Activated CD8-positive, alpha-beta memory T cell treated with anti-CD3 and anti-CD28 coated beads for 4 hours (primary cell): ENCODE measurements at regions not wholly inside any gene's neighbourhood (a gene's known extent, or its start where the extent isn't known, plus 50 kb on each side); places are given as distances from the start of the nearest gene placed in this dataset.
"Not testable (repeated sequence)": the region's sequence is repeated elsewhere in the genome, so short reads cannot be mapped to it uniquely, and the experiment has no call there.

Experiments
- DNase-seq, 2 donors: peaks; one replicate each; pipeline ENCODE4 v3.0.0-alpha.2; 2020; ENCODE audit warnings: low read depth in 2 of 2

- DNase-seq: no peak
Measured at GRCh38 chr11:134667175-134667500, 255.1 kb upstream of the B3GAT1 start.

GRCh38 chr11:134666273-134667174, 254.5 kb upstream of the B3GAT1 start:
- no peak for DNase-seq

DNA sequence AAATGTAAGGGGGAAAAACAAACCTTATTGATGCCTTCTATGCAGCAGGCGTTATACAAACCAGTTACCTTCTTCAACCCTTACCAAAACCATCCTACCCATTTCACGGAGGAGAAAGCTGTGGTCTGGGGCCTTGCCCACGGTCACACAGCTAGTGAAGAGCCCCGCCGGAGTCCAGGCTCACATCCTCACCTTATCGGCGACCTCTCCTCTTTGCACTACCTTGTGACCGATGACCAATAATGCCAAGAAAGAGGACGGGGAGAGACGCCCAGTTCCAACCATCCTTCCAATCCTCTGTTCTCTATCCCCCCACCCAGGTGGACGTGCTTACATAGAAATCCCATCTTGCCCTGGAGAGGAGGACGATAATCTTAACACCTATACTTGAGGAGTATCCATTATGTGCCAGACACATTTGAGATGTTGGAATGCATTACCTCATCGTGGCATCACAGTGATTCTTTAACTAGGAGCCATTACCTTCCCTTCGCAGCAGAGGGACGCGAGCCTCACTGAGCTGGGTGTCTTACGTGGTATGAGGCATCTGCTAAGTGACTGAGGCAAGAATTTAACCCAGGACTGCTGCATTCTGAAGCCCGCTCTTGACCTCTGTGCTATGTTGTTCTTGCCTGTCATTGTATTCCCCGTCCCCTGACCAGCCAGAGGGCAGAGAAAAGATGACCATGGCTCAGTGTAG, 253.7 kb upstream of the B3GAT1 start:
- DNase-seq: no peak

DNA sequence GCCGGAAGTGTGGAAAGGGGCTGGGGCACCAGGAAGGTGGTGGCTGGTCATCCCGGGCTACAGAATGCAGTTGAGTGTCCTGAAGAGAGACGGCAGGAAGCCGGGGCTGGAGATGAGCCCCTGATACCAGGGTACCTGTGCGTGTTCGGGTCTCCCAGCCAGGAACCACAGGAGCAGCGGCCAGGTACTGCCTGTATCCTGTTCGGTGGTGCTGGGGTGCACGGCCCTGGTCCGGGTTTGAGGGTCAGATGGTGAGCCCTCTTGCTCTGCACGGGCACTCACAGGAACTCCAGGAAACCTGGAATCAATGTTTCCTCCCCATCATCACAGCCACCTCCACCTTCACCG, 253.1 kb upstream of the B3GAT1 start:
- no peak for DNase-seq

DNA sequence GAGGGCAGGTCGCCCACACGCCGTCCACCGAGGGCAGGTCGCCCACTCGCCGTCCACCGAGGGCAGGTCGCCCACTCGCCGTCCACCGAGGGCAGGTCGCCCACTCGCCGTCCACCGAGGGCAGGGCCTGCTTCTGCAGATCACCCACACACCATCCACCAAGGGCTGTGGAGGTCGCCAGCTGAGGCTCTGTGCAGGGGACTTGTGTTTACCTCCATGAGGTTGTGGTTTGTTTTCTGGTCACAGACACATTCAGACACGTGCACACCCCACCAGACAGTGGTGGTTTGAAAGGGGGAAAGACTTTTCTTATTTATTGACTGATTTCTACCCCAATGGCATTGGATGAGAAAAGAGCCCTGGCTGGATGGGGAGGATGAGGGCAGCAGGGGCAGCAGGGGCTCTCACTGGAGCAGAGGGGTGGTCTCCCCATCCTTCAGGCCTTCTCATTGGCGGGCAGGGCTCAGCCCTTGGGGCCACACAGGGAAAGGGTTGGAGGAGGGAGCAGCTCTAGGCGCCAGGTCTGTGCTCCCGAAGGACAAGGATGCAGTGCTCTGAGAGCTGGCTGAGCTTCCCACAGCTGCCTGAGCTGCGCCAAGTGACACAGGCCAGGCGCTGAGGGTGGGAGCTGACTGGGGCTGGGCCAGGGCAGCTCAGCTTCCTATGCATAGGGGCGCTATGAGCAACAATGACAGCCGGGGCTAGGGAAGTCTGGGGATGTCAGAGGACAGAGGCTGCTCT, 252.6 kb upstream of the B3GAT1 start:
- DNase-seq: no peak

- DNase-seq: no peak
Measured at GRCh38 chr11:134663506-134664313, 251.7 kb upstream of the B3GAT1 start.

DNA sequence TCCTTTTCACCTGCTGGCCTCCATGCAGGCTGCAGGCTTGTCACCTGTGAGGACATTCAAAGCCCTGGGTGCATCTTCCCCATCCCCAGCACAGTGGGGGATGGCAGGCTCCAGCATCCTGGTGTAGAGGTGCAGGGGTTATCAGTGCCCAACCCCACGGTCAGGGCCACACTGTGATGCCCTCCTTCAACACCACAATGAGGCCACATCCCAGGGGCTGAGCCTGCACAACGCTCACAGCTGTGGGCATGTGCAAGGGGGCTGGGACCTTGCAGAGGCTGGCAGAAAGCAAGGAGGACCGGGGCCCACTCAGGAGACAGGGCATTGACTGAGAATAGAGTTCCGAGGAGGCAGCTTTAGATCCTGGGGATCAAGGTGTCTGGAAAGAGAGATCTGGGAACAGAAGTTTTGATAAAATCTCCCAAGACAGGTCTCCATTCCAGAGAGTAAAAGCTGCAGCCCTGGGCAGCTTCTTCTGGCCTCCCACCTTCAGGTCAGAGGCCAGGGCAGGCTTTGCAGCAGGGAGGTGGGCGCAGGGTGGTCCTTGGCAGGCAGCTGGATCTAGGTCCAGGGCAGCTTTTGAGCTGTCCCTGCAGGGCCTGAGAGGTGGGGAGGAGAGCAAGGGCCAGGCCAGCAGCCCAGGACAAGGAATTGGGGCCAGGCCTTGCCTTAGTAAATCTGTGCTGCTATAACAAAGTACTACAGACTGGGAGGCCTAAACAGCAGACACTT, 250.8 kb upstream of the B3GAT1 start:
- no peak for DNase-seq

- no peak for DNase-seq
Measured at GRCh38 chr11:134661660-134662059, 249.6 kb upstream of the B3GAT1 start.

DNA sequence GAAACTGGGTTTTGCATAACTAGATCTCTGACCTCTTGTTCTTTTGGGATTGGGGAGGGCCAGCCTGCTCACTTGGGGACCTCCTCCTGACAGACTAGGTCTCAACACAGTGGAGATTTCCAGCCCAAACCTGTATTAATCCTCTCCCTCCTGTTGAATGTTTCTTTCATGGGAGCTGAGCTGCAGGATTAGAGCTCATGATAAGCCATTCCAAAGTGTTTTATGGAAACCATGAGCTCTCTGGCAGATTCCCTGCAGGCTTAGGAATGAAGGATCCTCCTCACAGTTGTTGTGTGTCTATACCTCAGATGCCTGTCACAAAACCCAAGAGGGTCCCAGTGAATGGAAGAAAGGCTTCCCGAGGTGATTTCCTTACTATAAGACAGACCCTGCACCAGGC, 248.4 kb upstream of the B3GAT1 start:
- DNase-seq: no peak

GRCh38 chr11:134659882-134660281, 247.8 kb upstream of the B3GAT1 start:
- DNase-seq: no peak

DNA sequence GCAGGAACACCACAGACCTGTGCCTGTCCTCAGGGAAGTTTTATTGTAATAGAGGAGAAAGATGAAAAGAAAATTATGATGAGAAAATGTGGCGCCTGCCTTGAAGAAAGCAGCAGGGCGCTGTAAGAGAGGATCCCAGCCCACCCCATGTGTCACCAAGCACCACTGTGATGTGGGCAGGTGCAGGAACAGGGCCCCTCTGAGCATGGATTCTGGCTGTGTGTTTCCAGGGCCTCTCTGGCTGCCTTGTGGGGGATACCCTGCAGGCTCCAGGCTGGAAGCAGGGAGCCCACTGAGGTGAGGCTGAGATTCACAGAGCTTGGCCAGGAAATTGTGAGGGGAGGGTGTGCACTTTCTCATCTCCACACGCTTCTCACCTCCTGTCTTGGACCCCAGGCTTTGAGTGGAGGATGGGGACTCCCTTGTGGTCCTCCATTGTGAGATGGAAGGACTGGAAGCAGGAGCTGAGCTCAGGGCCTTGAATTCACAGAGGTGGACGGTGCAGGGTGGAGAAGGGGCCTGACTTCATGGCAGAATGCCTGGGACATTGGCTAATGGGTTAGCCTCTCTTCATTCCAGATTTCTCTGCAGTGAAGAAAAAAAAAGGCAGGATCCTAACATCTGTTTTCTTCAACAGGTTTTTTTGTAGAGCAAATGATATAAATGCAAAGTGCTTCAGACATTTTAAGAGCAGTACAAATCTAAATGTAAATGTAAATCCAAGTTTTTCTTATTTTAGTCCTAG, 246.6 kb upstream of the B3GAT1 start:
- DNase-seq: no peak

GRCh38 chr11:134657631-134658030, 245.6 kb upstream of the B3GAT1 start:
- DNase-seq: no peak

DNA sequence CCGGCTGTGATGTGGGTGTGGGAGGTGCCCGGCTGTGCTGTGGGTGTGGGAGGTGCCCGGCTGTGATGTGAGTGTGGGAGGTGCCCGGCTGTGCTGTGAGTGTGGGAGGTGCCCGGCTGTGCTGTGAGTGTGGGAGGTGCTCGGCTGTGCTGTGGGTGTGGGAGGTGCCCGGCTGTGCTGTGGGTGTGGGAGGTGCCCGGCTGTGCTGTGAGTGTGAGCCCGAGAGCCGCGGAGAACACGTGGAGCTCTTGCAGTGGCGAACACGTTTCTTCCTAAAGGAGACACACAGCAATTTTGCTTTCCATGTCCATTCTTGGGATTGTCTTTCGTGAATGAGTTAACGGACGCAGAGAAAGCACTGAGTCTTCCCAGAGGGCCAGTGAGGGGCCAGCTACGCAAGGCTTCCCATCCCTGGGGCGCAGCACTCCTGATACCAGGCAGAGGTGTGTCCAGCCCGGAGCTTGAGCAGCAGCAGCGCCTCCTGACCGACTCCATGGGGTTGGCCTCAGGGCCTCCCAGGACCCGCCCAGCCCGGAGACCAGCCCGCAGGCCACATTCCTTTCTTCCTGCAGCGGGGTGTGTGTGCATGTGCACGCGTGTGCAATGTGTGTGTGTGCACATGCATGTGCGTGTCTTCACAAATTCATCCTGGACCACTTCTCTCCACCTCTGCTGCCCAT, 245.0 kb upstream of the B3GAT1 start:
- no peak for DNase-seq

- not testable (repeated sequence) for DNase-seq
Measured at GRCh38 chr11:134656086-134656840, 244.2 kb upstream of the B3GAT1 start.

DNA sequence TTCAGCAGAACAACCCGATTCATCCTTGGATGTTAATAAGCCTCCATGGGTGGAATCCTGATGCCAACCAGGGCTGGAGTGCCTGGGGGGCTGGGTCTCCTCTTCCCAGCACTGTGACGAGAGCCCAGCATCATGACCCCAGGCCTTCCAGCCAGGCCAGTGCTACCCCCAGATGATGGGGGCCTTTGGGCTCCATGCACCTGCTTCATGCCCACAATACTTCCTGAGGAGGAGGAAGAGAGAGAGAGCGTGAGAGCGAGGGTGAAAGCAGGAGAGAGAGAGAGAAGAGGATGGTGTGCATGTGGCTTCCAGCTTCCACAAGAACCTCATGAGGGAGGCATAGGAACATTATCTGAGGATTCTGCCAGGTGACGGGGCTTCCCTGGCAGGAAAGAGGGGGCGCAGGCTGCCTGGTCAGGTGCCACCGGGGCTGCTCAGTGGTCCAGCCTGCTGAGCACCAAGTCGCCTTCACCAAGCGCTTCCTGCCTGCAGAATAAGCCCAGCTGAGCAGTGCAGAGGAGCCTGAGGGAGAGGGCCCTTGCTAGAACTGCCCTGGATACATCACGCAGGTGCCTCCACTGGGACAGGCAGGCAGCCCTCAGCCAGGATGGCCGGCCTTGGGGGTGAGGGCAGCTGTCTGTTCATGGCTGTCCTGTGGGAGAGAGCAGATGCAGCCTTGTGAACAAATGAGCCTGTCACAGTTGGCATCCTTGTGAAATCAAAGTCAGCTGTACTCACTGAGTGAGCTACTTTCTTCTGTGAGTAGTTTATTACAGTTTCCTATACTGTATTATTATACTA, 243.3 kb upstream of the B3GAT1 start:
- no peak for DNase-seq

DNA sequence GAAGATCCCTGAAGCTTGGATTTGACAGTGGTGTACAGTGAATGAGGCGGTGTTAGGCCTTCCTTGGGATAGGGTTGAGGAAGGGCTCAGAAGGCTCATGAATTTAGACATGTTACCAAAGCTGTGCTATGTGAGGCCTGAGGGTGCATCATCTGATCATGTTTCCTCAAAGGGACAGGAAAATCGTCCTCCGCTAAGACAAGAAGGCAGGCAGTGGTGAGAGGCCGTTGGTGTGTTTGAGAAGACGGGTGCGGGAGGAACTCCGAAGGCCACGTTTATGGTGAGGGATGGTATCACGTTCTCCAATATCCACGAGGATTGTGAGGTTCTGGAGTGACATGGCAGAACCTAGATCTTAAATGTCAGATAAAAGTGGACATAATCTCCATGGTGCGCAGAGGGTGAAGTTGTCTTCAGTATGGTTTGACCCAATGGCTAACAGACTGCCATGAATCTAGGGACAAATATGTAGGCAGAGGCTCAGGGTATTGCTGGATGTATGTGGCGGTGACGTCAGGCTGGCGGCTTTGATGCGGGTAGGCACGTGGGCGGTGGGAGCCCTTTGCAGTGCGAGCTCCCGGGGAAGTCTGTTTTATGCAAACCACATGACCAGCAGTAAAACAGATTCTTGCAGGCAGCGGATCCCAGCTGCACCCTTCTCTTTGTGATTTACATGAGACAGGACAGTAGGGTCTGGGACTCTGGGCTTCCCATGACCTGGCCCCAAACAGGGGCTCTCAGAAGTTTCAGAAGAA, 242.3 kb upstream of the B3GAT1 start:
- DNase-seq: peak; percentile 9 to 12

GRCh38 chr11:134652586-134653255, 240.7 kb upstream of the B3GAT1 start:
- DNase-seq: no peak
